GM12878 (cell line): ENCODE measurements at regions not wholly inside any gene's neighbourhood (a gene's known extent, or its start where the extent isn't known, plus 50 kb on each side); places are given as distances from the start of the nearest gene placed in this dataset.
A peak's percentile ranks its signal among the peaks of the same experiment; 100 is the strongest.

Experiments used
- ATAC-seq: fragments of 200-7000 bp; cut with Tn5 transposase; 3 replicates; pipeline ENCODE4 v1.9.1; 2020; ENCODE audit warnings: mild to moderate bottlenecking, moderate library complexity
- BruUV-seq: library from RNA; stranded (reverse); fragments of 400-500 nt; replicated peaks from 2 replicates; lab custom pipeline; 2021; lab: Mats Ljungman, UMichigan
- CTCF ChIA-PET: fragments of 300-600 bp; sonication (Branson Sonifier 250); formaldehyde crosslinking; extraction: SDS; loops from one replicate; lab custom pipeline; 2021; ENCODE audit warnings: inconsistent platforms; lab: Yijun Ruan, JAX
- POLR2A ChIA-PET: fragments of 350-600 bp; formaldehyde crosslinking; extraction: SDS; loops from one replicate; lab custom pipeline; 2021; ENCODE audit warnings: inconsistent platforms; lab: Charles Lee
- RAD21 ChIA-PET: fragments of 300-600 bp; sonication (Branson Sonifier 250); formaldehyde crosslinking; loops from one replicate; lab custom pipeline; 2023; ENCODE audit warnings: antibody characterized with exemption; ENCODE audit not compliant: unreplicated experiment; lab: Charles Lee
- SMC1A ChIA-PET: fragments of 300-600 bp; sonication (Branson Sonifier 250); formaldehyde crosslinking; loops from one replicate; lab custom pipeline; 2023; ENCODE audit not compliant: unreplicated experiment, uncharacterized antibody; lab: Charles Lee
- DNase-seq: peaks from one replicate; pipeline ENCODE4 v3.0.0-alpha.2; 2011; ENCODE audit warnings: low read depth, low spot score
- FAIRE-seq: peaks from 3 replicates; lab custom pipeline; 2011; peaks lifted over from hg19 to GRCh38; lab: Jason Lieb, UNC
- H2AFZ ChIP-seq: 2 replicates; pipeline ENCODE4 v1.6.0; 2011; ENCODE audit warnings: low read depth, low read length, control low read depth; ENCODE audit not compliant: control insufficient read depth
- H3K27ac ChIP-seq: 2 replicates; pipeline ENCODE4 v1.5.1; 2011; ENCODE audit warnings: control low read depth; ENCODE audit not compliant: control insufficient read depth, insufficient read depth
- H3K27me3 ChIP-seq, 2 experiments: replicated peaks in 1 of 2; 2 replicates each; pipeline versions ENCODE4 v1.6.0 to v1.6.1; 2011; ENCODE audit warnings: low read length in 1 of 2; ENCODE audit not compliant: control insufficient read depth in 2 of 2, insufficient read depth in 2 of 2
- H3K36me3 ChIP-seq, 2 experiments: 2 replicates each; pipeline ENCODE4 v1.5.1; 2011; ENCODE audit warnings: low read length in 1 of 2; ENCODE audit not compliant: control insufficient read depth in 2 of 2, insufficient read depth in 2 of 2
- H3K4me1 ChIP-seq: 2 replicates; pipeline ENCODE4 v1.6.1; 2011; ENCODE audit warnings: mild to moderate bottlenecking, low read length, moderate library complexity, mixed read lengths; ENCODE audit not compliant: control insufficient read depth, insufficient read depth
- H3K4me2 ChIP-seq: 2 replicates; pipeline ENCODE4 v1.6.0; 2011; ENCODE audit warnings: control low read depth; ENCODE audit not compliant: control insufficient read depth, insufficient read depth
- H3K4me3 ChIP-seq: fragments of 200-600 bp; sonication (generic); 2 replicates; pipeline ENCODE4 v1.5.1; 2016
- H3K79me2 ChIP-seq: 2 replicates; pipeline ENCODE4 v1.6.0; 2011; ENCODE audit warnings: low read length; ENCODE audit not compliant: control insufficient read depth, insufficient read depth
- H3K9ac ChIP-seq: 2 replicates; pipeline ENCODE4 v1.8.0; 2011; ENCODE audit warnings: low read length, control low read depth, mixed read lengths; ENCODE audit not compliant: control insufficient read depth, insufficient read depth
- H3K9me3 ChIP-seq: replicated peaks from 3 replicates; pipeline ENCODE4 v1.5.1; 2011; ENCODE audit warnings: mild to moderate bottlenecking, low read length; ENCODE audit not compliant: control insufficient read depth, insufficient read depth
- H4K20me1 ChIP-seq: 2 replicates; pipeline ENCODE4 v1.6.0; 2011; ENCODE audit not compliant: control insufficient read depth, insufficient read depth
- CHD1 ChIP-seq: IDR thresholded peaks from 2 replicates; pipeline ENCODE4 v1.6.1; 2012; ENCODE audit warnings: low read depth, low read length, improper control_type of control experiment
- ETV6 ChIP-seq, 2 experiments: fragments of 450-650 bp in 1 of 2; IDR thresholded peaks in 1 of 2; conservative IDR thresholded peaks in 1 of 2; 2 replicates each; pipeline ENCODE4 v1.6.1; 2014; ENCODE audit warnings: antibody characterized with exemption in 1 of 2, borderline replicate concordance in 1 of 2, low read depth in 1 of 2, mild to moderate bottlenecking in 1 of 2, moderate library complexity in 1 of 2
- MXI1 ChIP-seq: fragments of 150-350 bp; IDR thresholded peaks from 2 replicates; pipeline ENCODE4 v1.6.1; 2011; ENCODE audit warnings: low read depth, mild to moderate bottlenecking, inconsistent platforms, low read length, improper control_type of control experiment
- RELA ChIP-seq: fragments of 450-650 bp; IDR thresholded peaks from 2 replicates; pipeline ENCODE4 v1.8.0; 2014; ENCODE audit warnings: borderline replicate concordance; ENCODE audit not compliant: partially characterized antibody
- SREBF1 ChIP-seq: IDR thresholded peaks from 2 replicates; pipeline ENCODE4 v1.6.1; 2012; ENCODE audit warnings: mild to moderate bottlenecking, low read length
- TAF1 ChIP-seq: IDR thresholded peaks from 2 replicates; pipeline ENCODE4 v1.6.1; 2011; ENCODE audit warnings: mild to moderate bottlenecking, low read depth, low read length, borderline replicate concordance
- WGBS: methylation state at CpG from one replicate; pipeline ENCODE4 v1.1.6; 2016; ENCODE audit warnings: low lambda C conversion rate; ENCODE audit not compliant: insufficient replicate concordance, insufficient coverage; ENCODE audit errors: missing lambda C conversion rate; 5-methylcytosine and 5-hydroxymethylcytosine counted together
- in situ Hi-C: fragments of 300-500 bp; cut with MboI; formaldehyde crosslinking; loops from 9 replicates; pipeline ENCODE4 v1.14.3; 2018; ENCODE audit warnings: mixed read lengths
- intact Hi-C: fragments of 100-400 bp; cut with micrococcal nuclease; formaldehyde crosslinking; loops from one replicate; pipeline ENCODE4 v1.14.2; 2022; ENCODE audit not compliant: unreplicated experiment
- TF ChIP-seq, protein P1 (sequence below): IDR thresholded peaks from 2 replicates; pipeline ENCODE4 v1.6.1; 2012; ENCODE audit warnings: improper control_type of control experiment, low read depth, low read length; ENCODE audit not compliant: insufficient replicate concordance
- TF ChIP-seq, protein P2 (sequence below): fragments of 450-650 bp; IDR thresholded peaks from 2 replicates; pipeline ENCODE4 v1.6.1; 2016; ENCODE audit warnings: mild to moderate bottlenecking
- TF ChIP-seq, protein P3 (sequence below): fragments of 450-650 bp; IDR thresholded peaks from 2 replicates; pipeline ENCODE4 v1.6.1; 2017; ENCODE audit warnings: borderline replicate concordance
- TF ChIP-seq, protein P4 (sequence below): fragments of 450-650 bp; IDR thresholded peaks from 2 replicates; pipeline ENCODE4 v1.6.1; 2014; ENCODE audit warnings: mild to moderate bottlenecking
- TF ChIP-seq, protein P5 (sequence below), 3 experiments: IDR thresholded peaks in 2 of 3; conservative IDR thresholded peaks in 1 of 3; 2 replicates each; pipeline ENCODE4 v1.5.1; 2011; ENCODE audit warnings: low read depth in 3 of 3, low read length in 3 of 3, mild to moderate bottlenecking in 3 of 3, control low read depth in 2 of 3, moderate library complexity in 2 of 3, inconsistent platforms in 1 of 3, mixed read lengths in 1 of 3; ENCODE audit not compliant: control insufficient read depth in 2 of 3, insufficient read depth in 1 of 3; ENCODE audit errors: extremely low read depth in 1 of 3

DNA sequence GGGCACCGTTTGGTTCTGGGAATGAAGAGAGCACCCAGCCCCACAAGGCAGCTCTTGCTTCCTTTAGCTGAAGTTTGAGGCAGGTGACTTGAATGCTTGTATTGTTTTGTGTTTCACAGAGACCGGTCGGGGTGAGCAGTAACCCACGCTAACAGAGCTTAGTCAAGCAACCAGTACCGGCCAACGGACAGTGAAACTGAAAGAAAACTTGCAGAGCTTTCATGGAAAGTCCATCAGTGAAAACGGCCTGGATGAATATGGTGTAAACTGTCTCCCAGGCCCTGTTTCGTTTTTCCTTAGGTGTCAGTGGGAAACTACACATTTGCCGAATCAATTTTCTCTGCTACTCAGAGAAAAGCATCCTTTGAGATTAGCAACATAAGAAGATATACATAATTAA lies 101.1 kb downstream of the LYZL1 start:
- no peak for FAIRE-seq
- no peaks in the 10 kb centered on the region for H3K79me2 ChIP-seq
- H4K20me1 ChIP-seq, result no peaks in the 10 kb centered on the region
- no peak overlapping the region for H3K27ac ChIP-seq
- H3K27me3 ChIP-seq, result no peaks in the 10 kb centered on the region
- no peak overlapping the region for H2AFZ ChIP-seq
- ChIA-PET RAD21 (interaction anchor here (1.1 to 1.3 kb wide), 2 partner anchors 9 to 12 kb away, joined by 3 to 4 read pairs; no protein-coding TSS in a partner anchor), SMC1A (interaction anchor here (0.7 to 1.1 kb wide), 2 partner anchors 18 to 21 kb away, joined by 4 to 5 read pairs; no protein-coding TSS in a partner anchor), CTCF (interaction anchor here (1.0 to 2.8 kb wide), 6 partner anchors 8 to 151 kb away, joined by 3 to 12 read pairs (median 4); no protein-coding TSS in a partner anchor), POLR2A (no interaction called here)
- DNase-seq, result no peak
- H3K4me3 ChIP-seq, result no peak overlapping the region
- H3K4me2 ChIP-seq, result no peak overlapping the region
- H3K9me3 ChIP-seq, result no peaks in the 10 kb centered on the region
- in situ Hi-C loops (no loop called here), intact Hi-C loops (loop anchor here (5.0 kb wide), 2 partner anchors 57 to 107 kb away; no protein-coding TSS in a partner anchor)
- no peak overlapping the region for H3K9ac ChIP-seq
- H3K4me1 ChIP-seq, result no peaks in the 10 kb centered on the region
- no TSS peak for BruUV-seq
- H3K36me3 ChIP-seq, result no peaks in the 10 kb centered on the region
- WGBS, result 21% methylated on average over 9 of the region's 9 CpGs
- ATAC-seq, result peak; percentile 67
- TF ChIP-seq SREBF1 (no peak), MXI1 (no peak), CHD1 (no peak), ETV6 (conservative IDR thresholded peaks at IDR 0.05 in 1 of 2, IDR thresholded peaks at IDR 0.05 in 1 of 2; ENCODE audit: borderline replicate concordance in 1 of 2, low read depth in 1 of 2) (no peak), TAF1 (no peak), RELA (no peak)
- TF ChIP-seq, protein P1, sequence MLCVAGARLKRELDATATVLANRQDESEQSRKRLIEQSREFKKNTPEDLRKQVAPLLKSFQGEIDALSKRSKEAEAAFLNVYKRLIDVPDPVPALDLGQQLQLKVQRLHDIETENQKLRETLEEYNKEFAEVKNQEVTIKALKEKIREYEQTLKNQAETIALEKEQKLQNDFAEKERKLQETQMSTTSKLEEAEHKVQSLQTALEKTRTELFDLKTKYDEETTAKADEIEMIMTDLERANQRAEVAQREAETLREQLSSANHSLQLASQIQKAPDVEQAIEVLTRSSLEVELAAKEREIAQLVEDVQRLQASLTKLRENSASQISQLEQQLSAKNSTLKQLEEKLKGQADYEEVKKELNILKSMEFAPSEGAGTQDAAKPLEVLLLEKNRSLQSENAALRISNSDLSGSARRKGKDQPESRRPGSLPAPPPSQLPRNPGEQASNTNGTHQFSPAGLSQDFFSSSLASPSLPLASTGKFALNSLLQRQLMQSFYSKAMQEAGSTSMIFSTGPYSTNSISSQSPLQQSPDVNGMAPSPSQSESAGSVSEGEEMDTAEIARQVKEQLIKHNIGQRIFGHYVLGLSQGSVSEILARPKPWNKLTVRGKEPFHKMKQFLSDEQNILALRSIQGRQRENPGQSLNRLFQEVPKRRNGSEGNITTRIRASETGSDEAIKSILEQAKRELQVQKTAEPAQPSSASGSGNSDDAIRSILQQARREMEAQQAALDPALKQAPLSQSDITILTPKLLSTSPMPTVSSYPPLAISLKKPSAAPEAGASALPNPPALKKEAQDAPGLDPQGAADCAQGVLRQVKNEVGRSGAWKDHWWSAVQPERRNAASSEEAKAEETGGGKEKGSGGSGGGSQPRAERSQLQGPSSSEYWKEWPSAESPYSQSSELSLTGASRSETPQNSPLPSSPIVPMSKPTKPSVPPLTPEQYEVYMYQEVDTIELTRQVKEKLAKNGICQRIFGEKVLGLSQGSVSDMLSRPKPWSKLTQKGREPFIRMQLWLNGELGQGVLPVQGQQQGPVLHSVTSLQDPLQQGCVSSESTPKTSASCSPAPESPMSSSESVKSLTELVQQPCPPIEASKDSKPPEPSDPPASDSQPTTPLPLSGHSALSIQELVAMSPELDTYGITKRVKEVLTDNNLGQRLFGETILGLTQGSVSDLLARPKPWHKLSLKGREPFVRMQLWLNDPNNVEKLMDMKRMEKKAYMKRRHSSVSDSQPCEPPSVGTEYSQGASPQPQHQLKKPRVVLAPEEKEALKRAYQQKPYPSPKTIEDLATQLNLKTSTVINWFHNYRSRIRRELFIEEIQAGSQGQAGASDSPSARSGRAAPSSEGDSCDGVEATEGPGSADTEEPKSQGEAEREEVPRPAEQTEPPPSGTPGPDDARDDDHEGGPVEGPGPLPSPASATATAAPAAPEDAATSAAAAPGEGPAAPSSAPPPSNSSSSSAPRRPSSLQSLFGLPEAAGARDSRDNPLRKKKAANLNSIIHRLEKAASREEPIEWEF, result no peak
- TF ChIP-seq, protein P2, sequence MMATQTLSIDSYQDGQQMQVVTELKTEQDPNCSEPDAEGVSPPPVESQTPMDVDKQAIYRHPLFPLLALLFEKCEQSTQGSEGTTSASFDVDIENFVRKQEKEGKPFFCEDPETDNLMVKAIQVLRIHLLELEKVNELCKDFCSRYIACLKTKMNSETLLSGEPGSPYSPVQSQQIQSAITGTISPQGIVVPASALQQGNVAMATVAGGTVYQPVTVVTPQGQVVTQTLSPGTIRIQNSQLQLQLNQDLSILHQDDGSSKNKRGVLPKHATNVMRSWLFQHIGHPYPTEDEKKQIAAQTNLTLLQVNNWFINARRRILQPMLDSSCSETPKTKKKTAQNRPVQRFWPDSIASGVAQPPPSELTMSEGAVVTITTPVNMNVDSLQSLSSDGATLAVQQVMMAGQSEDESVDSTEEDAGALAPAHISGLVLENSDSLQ, result no peak
- TF ChIP-seq, protein P3, sequence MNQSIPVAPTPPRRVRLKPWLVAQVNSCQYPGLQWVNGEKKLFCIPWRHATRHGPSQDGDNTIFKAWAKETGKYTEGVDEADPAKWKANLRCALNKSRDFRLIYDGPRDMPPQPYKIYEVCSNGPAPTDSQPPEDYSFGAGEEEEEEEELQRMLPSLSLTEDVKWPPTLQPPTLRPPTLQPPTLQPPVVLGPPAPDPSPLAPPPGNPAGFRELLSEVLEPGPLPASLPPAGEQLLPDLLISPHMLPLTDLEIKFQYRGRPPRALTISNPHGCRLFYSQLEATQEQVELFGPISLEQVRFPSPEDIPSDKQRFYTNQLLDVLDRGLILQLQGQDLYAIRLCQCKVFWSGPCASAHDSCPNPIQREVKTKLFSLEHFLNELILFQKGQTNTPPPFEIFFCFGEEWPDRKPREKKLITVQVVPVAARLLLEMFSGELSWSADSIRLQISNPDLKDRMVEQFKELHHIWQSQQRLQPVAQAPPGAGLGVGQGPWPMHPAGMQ, result no peak
- TF ChIP-seq, protein P4, sequence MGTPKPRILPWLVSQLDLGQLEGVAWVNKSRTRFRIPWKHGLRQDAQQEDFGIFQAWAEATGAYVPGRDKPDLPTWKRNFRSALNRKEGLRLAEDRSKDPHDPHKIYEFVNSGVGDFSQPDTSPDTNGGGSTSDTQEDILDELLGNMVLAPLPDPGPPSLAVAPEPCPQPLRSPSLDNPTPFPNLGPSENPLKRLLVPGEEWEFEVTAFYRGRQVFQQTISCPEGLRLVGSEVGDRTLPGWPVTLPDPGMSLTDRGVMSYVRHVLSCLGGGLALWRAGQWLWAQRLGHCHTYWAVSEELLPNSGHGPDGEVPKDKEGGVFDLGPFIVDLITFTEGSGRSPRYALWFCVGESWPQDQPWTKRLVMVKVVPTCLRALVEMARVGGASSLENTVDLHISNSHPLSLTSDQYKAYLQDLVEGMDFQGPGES, result no peak
- TF ChIP-seq, protein P5, sequence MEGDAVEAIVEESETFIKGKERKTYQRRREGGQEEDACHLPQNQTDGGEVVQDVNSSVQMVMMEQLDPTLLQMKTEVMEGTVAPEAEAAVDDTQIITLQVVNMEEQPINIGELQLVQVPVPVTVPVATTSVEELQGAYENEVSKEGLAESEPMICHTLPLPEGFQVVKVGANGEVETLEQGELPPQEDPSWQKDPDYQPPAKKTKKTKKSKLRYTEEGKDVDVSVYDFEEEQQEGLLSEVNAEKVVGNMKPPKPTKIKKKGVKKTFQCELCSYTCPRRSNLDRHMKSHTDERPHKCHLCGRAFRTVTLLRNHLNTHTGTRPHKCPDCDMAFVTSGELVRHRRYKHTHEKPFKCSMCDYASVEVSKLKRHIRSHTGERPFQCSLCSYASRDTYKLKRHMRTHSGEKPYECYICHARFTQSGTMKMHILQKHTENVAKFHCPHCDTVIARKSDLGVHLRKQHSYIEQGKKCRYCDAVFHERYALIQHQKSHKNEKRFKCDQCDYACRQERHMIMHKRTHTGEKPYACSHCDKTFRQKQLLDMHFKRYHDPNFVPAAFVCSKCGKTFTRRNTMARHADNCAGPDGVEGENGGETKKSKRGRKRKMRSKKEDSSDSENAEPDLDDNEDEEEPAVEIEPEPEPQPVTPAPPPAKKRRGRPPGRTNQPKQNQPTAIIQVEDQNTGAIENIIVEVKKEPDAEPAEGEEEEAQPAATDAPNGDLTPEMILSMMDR (IDR thresholded peaks at IDR 0.05 in 2 of 3, conservative IDR thresholded peaks at IDR 0.05 in 1 of 3; ENCODE audit: control insufficient read depth in 2 of 3, extremely low read depth in 1 of 3, insufficient read depth in 1 of 3, low read depth in 3 of 3, low read length in 3 of 3), result no peak
